K562 (cell line): ENCODE measurements at regions not wholly inside any gene's neighbourhood (a gene's known extent, or its start where the extent isn't known, plus 50 kb on each side); places are given as distances from the start of the nearest gene placed in this dataset.

ENCODE experiments used
- ATAC-seq: fragments of 200-7000 bp; cut with Tn5 transposase; 3 replicates; pipeline ENCODE4 v1.9.1; 2020; ENCODE audit warnings: moderate library complexity
- BruUV-seq: library from RNA; stranded (reverse); fragments of 400-500 nt; replicated peaks from 2 replicates; lab custom pipeline; 2021; lab: Mats Ljungman, UMichigan
- CTCF ChIA-PET: fragments of 300-600 bp; formaldehyde crosslinking; extraction: SDS; loops from one replicate; lab custom pipeline; 2021; ENCODE audit warnings: low intra/inter-chr PET ratio; lab: Yijun Ruan, JAX
- POLR2A ChIA-PET: fragments of 300-600, 350-650 bp; sonication (Branson Sonifier 250); formaldehyde crosslinking; extraction: SDS; loops from one replicate; lab custom pipeline; 2021; ENCODE audit warnings: antibody characterized with exemption, inconsistent platforms; lab: Yijun Ruan, JAX
- DNase-seq, 4 experiments: peaks; one replicate each; pipeline versions ENCODE4 v3.0.0 to v3.0.0-alpha.2; 2011 to 2018; ENCODE audit warnings: low spot score in 3 of 4, mixed read lengths in 3 of 4; ENCODE audit errors: extremely low read depth in 1 of 4
- FAIRE-seq: peaks from 2 replicates; lab custom pipeline; 2011; peaks lifted over from hg19 to GRCh38; lab: Jason Lieb, UNC
- H2AFZ ChIP-seq: 2 replicates; pipeline ENCODE4 v1.6.0; 2011; ENCODE audit warnings: low read depth, low read length, control low read depth, inconsistent platforms
- H3K27ac ChIP-seq: fragments of 200-600 bp; 3 replicates; pipeline ENCODE4 v1.8.0; 2011; ENCODE audit warnings: low read depth, mild to moderate bottlenecking, control low read depth, inconsistent platforms, low read length, moderate library complexity, mixed read lengths; ENCODE audit errors: extremely low read depth
- H3K27me3 ChIP-seq, 2 experiments: fragments of 300-600 bp in 1 of 2; 2 replicates in 1 of 2; 3 replicates in 1 of 2; pipeline versions ENCODE4 v1.6.0 to v1.8.0; 2011; ENCODE audit warnings: inconsistent platforms in 2 of 2, low read length in 2 of 2, mild to moderate bottlenecking in 1 of 2, mixed read lengths in 1 of 2, moderate library complexity in 1 of 2; ENCODE audit not compliant: control insufficient read depth in 2 of 2, insufficient read depth in 2 of 2
- H3K36me3 ChIP-seq: fragments of 300-600 bp; 3 replicates; pipeline ENCODE4 v1.8.0; 2011; ENCODE audit warnings: mild to moderate bottlenecking, low read length, inconsistent platforms; ENCODE audit not compliant: control insufficient read depth, insufficient read depth
- H3K4me1 ChIP-seq, 2 experiments: fragments of 200-600 bp in 1 of 2; replicated peaks in 1 of 2; 2 replicates in 1 of 2; 3 replicates in 1 of 2; pipeline versions ENCODE4 v1.5.1 to v1.8.0; 2011; ENCODE audit warnings: inconsistent platforms in 2 of 2, low read length in 2 of 2, mild to moderate bottlenecking in 1 of 2, mixed read lengths in 1 of 2, moderate library complexity in 1 of 2; ENCODE audit not compliant: control insufficient read depth in 2 of 2, insufficient read depth in 2 of 2
- H3K4me2 ChIP-seq: 2 replicates; pipeline ENCODE4 v1.6.1; 2011; ENCODE audit warnings: low read length, control low read depth, inconsistent platforms, mixed read lengths; ENCODE audit not compliant: insufficient read depth
- H3K4me3 ChIP-seq: fragments of 200-600 bp; sonication (generic), shearing (Covaris generic); 2 replicates; pipeline ENCODE4 v1.5.1; 2016; ENCODE audit warnings: control low read depth, inconsistent platforms
- H3K79me2 ChIP-seq: fragments of 200-600 bp; 3 replicates; pipeline ENCODE4 v1.8.0; 2011; ENCODE audit warnings: low read length, inconsistent platforms; ENCODE audit not compliant: control insufficient read depth, insufficient read depth
- H3K9ac ChIP-seq, 2 experiments: 2 replicates each; pipeline versions ENCODE4 v1.6.0 to v1.6.1; 2011; ENCODE audit warnings: low read depth in 2 of 2, low read length in 2 of 2, control low read depth in 1 of 2, inconsistent platforms in 1 of 2, mild to moderate bottlenecking in 1 of 2, mixed read lengths in 1 of 2; ENCODE audit not compliant: insufficient read depth in 1 of 2
- H3K9me1 ChIP-seq: one replicate; pipeline ENCODE4 v1.6.0; 2011; ENCODE audit warnings: inconsistent platforms, mild to moderate bottlenecking, low read length, moderate library complexity; ENCODE audit not compliant: control insufficient read depth, insufficient read depth
- H3K9me3 ChIP-seq: replicated peaks from 2 replicates; pipeline ENCODE4 v1.5.1; 2011; ENCODE audit warnings: low read depth, low read length, inconsistent platforms; ENCODE audit not compliant: control insufficient read depth, insufficient read depth
- H4K20me1 ChIP-seq: replicated peaks from 2 replicates; pipeline ENCODE4 v1.6.1; 2011; ENCODE audit warnings: low read length, inconsistent platforms, mixed read lengths; ENCODE audit not compliant: control insufficient read depth, insufficient read depth
- CBFB ChIP-seq: sonication (generic); formaldehyde crosslinking; IDR thresholded peaks from 2 replicates; pipeline ENCODE4 v1.4.0; 2020; ENCODE audit warnings: mild to moderate bottlenecking, missing genetic modification reagents
- DNMT1 ChIP-seq: fragments of 450-650 bp; IDR thresholded peaks from 2 replicates; pipeline ENCODE4 v1.6.1; 2016; ENCODE audit warnings: antibody characterized with exemption, mild to moderate bottlenecking
- ETV5 ChIP-seq: sonication (generic); formaldehyde crosslinking; IDR thresholded peaks from 2 replicates; pipeline ENCODE4 v1.4.0; 2020; ENCODE audit warnings: low read depth, mild to moderate bottlenecking, missing genetic modification reagents
- MEF2D ChIP-seq: conservative IDR thresholded peaks from 2 replicates; pipeline ENCODE4 v1.6.1; 2016; ENCODE audit warnings: low read depth, missing genetic modification characterization, missing compliant biosample characterization
- RAD51 ChIP-seq: fragments of 450-650 bp; IDR thresholded peaks from 2 replicates; pipeline ENCODE4 v1.7.1; 2016; ENCODE audit warnings: low read depth, mild to moderate bottlenecking, borderline replicate concordance
- RBM25 ChIP-seq: fragments of 200-400 bp; formaldehyde crosslinking; IDR thresholded peaks from 2 replicates; pipeline ENCODE4 v1.6.1; 2018; ENCODE audit warnings: low read length, low read depth, moderate library complexity; ENCODE audit not compliant: severe bottlenecking
- RFX5 ChIP-seq: IDR thresholded peaks from 2 replicates; pipeline ENCODE4 v1.6.1; 2011; ENCODE audit warnings: low read depth, mild to moderate bottlenecking, improper control_type of control experiment, low read length
- SAFB ChIP-seq: fragments of 200-400 bp; formaldehyde crosslinking; IDR thresholded peaks from 2 replicates; pipeline ENCODE4 v1.6.1; 2017; ENCODE audit warnings: low read depth, low read length, borderline replicate concordance
- SMAD4 ChIP-seq: fragments of 250-450 bp; sonication (Bioruptor Pico); conservative IDR thresholded peaks from 2 replicates; pipeline ENCODE4 v1.8.0; 2021; ENCODE audit warnings: inconsistent platforms, mild to moderate bottlenecking, moderate library complexity
- SPI1 ChIP-seq: IDR thresholded peaks from 2 replicates; pipeline ENCODE4 v1.6.1; 2011; ENCODE audit warnings: low read depth, low read length, control low read depth, borderline replicate concordance
- TCF7L2 ChIP-seq: fragments of 150-350 bp; IDR thresholded peaks from 2 replicates; pipeline ENCODE4 v1.6.1; 2016; ENCODE audit warnings: low read depth, mild to moderate bottlenecking, low read length, moderate library complexity
- TCFL5 ChIP-seq: fragments of 250-450 bp; sonication (Bioruptor Pico); conservative IDR thresholded peaks from 2 replicates; pipeline ENCODE4 v1.6.1; 2021; ENCODE audit warnings: mild to moderate bottlenecking, moderate library complexity, matching md5 sums
- ZBTB7A ChIP-seq: IDR thresholded peaks from 2 replicates; pipeline ENCODE4 v1.6.1; 2011; ENCODE audit warnings: low read depth, mild to moderate bottlenecking, low read length, moderate library complexity, borderline replicate concordance; ENCODE audit not compliant: control insufficient read depth
- ZKSCAN8 ChIP-seq: fragments of 200-800 bp; sonication (Bioruptor generic); IDR thresholded peaks from 2 replicates; pipeline ENCODE4 v1.6.1; 2016; ENCODE audit warnings: missing genetic modification characterization, missing compliant biosample characterization
- ZNF217 ChIP-seq: sonication (generic); formaldehyde crosslinking; IDR thresholded peaks from 2 replicates; pipeline ENCODE4 v1.8.0; 2022; ENCODE audit warnings: mild to moderate bottlenecking, missing genetic modification reagents
- ZNF445 ChIP-seq: fragments of 250-450 bp; sonication (Bioruptor Pico); IDR thresholded peaks from 2 replicates; pipeline ENCODE4 v1.4.0; 2020; ENCODE audit warnings: low read depth, mild to moderate bottlenecking, moderate library complexity
- WGBS: fragments of 100-300 bp; shearing (Covaris generic); methylation state at CpG from one replicate; pipeline ENCODE4 v1.1.6; 2016; ENCODE audit warnings: low coverage, mixed read lengths; ENCODE audit not compliant: insufficient coverage; ENCODE audit errors: missing lambda C conversion rate; 5-methylcytosine and 5-hydroxymethylcytosine counted together
- in situ Hi-C: fragments of 300-500 bp; cut with MboI; formaldehyde crosslinking; loops from 4 replicates; pipeline ENCODE4 v1.15.0; 2018; ENCODE audit warnings: inconsistent platforms, mixed read lengths
- intact Hi-C: fragments of 100-400 bp; cut with micrococcal nuclease; formaldehyde crosslinking; loops from 2 replicates; pipeline ENCODE4 v1.14.2; 2022
- TF ChIP-seq, protein P1 (sequence below), 2 experiments: IDR thresholded peaks in 1 of 2; conservative IDR thresholded peaks in 1 of 2; 2 replicates each; pipeline ENCODE4 v1.6.1; 2016; ENCODE audit warnings: low read depth in 2 of 2, mild to moderate bottlenecking in 1 of 2, missing compliant biosample characterization in 1 of 2, missing genetic modification characterization in 1 of 2, moderate library complexity in 1 of 2
- TF ChIP-seq, protein P2 (sequence below), 2 experiments: fragments of 250-450 bp in 1 of 2; fragments of 450-650 bp in 1 of 2; sonication (Bioruptor Pico) in 1 of 2; IDR thresholded peaks; 2 replicates each; pipeline versions ENCODE4 v1.6.1 to v1.8.0; 2016 to 2021; ENCODE audit warnings: mild to moderate bottlenecking in 2 of 2, moderate library complexity in 2 of 2, missing compliant biosample characterization in 1 of 2, missing genetic modification characterization in 1 of 2
- TF ChIP-seq, protein P3 (sequence below): sonication (generic); formaldehyde crosslinking; IDR thresholded peaks from 2 replicates; pipeline ENCODE4 v1.8.0; 2022; ENCODE audit warnings: missing genetic modification reagents, mild to moderate bottlenecking, borderline replicate concordance

DNA sequence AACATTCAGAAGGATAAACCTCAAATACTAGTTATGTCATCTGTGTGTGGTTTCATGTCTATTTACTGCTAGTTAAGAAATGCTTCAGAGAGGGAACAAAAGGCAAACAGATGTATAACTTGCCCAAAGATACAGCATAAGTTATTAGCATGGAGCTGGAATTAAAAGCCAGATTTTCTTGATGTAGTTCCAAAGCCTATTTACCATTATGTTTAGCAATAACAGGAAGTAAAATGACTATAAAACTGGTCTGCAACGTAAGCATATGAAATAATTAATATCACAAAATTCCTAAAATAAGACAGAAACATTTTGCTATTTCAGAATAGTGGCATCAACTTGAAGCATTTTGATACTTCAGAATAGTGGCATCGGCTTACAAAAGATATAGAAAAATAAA is 1232.8 kb downstream of the NCAM2 start:
- BruUV-seq: no TSS peak
- CTCF ChIA-PET: no interaction called here
- Histone ChIP-seq H3K4me2 (no peak overlapping the region), H3K27ac (no peak overlapping the region), H3K9me3 (no peaks in the 10 kb centered on the region), H3K4me1 (no peaks in the 10 kb centered on the region), H3K27me3 (no peaks in the 10 kb centered on the region), H3K79me2 (peaks cover 2% of the 10 kb centered on the region; the same call in 1 of the 3 replicates), H2AFZ (no peak overlapping the region), H3K9me1 (no peaks in the 10 kb centered on the region), H3K36me3 (peaks cover 10% of the 10 kb centered on the region; the same call in 2 of the 3 replicates), H3K4me3 (no peak overlapping the region), H4K20me1 (no peaks in the 10 kb centered on the region), H3K9ac (no peak overlapping the region)
- intact Hi-C loops (no loop called here), in situ Hi-C loops (no loop called here)
- 97% methylated on average over 2 of the region's 2 CpGs for WGBS
- ATAC-seq (no peak), DNase-seq (no peak), FAIRE-seq (no peak)
- no peak for TF ChIP-seq ETV5
- no peak for TF ChIP-seq TCF7L2
- no peak for TF ChIP-seq ZNF445 (CRISPR knock-in tag)
- TF ChIP-seq ZKSCAN8: no peak
- no peak for TF ChIP-seq RAD51
- TF ChIP-seq, protein P1, sequence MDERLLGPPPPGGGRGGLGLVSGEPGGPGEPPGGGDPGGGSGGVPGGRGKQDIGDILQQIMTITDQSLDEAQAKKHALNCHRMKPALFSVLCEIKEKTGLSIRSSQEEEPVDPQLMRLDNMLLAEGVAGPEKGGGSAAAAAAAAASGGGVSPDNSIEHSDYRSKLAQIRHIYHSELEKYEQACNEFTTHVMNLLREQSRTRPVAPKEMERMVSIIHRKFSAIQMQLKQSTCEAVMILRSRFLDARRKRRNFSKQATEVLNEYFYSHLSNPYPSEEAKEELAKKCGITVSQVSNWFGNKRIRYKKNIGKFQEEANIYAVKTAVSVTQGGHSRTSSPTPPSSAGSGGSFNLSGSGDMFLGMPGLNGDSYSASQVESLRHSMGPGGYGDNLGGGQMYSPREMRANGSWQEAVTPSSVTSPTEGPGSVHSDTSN (CRISPR knock-in tag; IDR thresholded peaks at IDR 0.05; ENCODE audit: low read depth): no peak
- TF ChIP-seq, protein P1 (tag; conservative IDR thresholded peaks at IDR 0.05; ENCODE audit: low read depth): no peak
- TF ChIP-seq DNMT1: no peak
- no peak for TF ChIP-seq CBFB (CRISPR knock-in tag)
- TF ChIP-seq, protein P2, sequence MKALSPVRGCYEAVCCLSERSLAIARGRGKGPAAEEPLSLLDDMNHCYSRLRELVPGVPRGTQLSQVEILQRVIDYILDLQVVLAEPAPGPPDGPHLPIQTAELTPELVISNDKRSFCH (CRISPR knock-in tag; IDR thresholded peaks at IDR 0.05): no peak
- TF ChIP-seq, protein P2 (tag; IDR thresholded peaks at IDR 0.05): no peak
- no peak for TF ChIP-seq MEF2D (tag)
- TF ChIP-seq TCFL5: no peak
- no peak for TF ChIP-seq SAFB
- no peak for TF ChIP-seq ZBTB7A
- TF ChIP-seq ZNF217 (CRISPR knock-in tag): no peak
- no peak for TF ChIP-seq RFX5
- TF ChIP-seq, protein P3, sequence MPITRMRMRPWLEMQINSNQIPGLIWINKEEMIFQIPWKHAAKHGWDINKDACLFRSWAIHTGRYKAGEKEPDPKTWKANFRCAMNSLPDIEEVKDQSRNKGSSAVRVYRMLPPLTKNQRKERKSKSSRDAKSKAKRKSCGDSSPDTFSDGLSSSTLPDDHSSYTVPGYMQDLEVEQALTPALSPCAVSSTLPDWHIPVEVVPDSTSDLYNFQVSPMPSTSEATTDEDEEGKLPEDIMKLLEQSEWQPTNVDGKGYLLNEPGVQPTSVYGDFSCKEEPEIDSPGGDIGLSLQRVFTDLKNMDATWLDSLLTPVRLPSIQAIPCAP (CRISPR knock-in tag): no peak
- no peak for TF ChIP-seq SPI1
- TF ChIP-seq SMAD4: no peak
- no peak for TF ChIP-seq RBM25
- POLR2A ChIA-PET: no interaction called here
